HepG2 (cell line): ENCODE measurements at regions not wholly inside any gene's neighbourhood (a gene's known extent, or its start where the extent isn't known, plus 50 kb on each side); places are given as distances from the start of the nearest gene placed in this dataset.
A peak's percentile ranks its signal among the peaks of the same experiment; 100 is the strongest.

Experiments used
- ATAC-seq: fragments of 200-7000 bp; cut with Tn5 transposase; 3 replicates; pipeline ENCODE4 v1.9.1; 2020; ENCODE audit warnings: mild to moderate bottlenecking, moderate library complexity
- BruUV-seq: library from RNA; stranded (reverse); fragments of 400-500 nt; replicated peaks from 2 replicates; lab custom pipeline; 2021; lab: Mats Ljungman, UMichigan
- CTCF ChIA-PET: fragments of 300-600 bp; formaldehyde crosslinking; extraction: SDS; loops from one replicate; lab custom pipeline; 2021; ENCODE audit warnings: low total read pairs, inconsistent platforms, low intra/inter-chr PET ratio; lab: Yijun Ruan, JAX
- POLR2A ChIA-PET: fragments of 350-600 bp; sonication (Branson Sonifier 250); formaldehyde crosslinking; loops from one replicate; lab custom pipeline; 2020; ENCODE audit warnings: antibody characterized with exemption, inconsistent platforms; lab: Yijun Ruan, JAX
- DNase-seq: peaks from one replicate; pipeline ENCODE4 v3.0.0-alpha.2; 2015; ENCODE audit warnings: low spot score
- FAIRE-seq: peaks from 3 replicates; lab custom pipeline; 2011; peaks lifted over from hg19 to GRCh38; lab: Jason Lieb, UNC
- H2AFZ ChIP-seq: one replicate; pipeline ENCODE4 v1.6.1; 2011; ENCODE audit warnings: low read length, inconsistent platforms
- H3K27ac ChIP-seq: fragments of 300-600 bp; 3 replicates; pipeline ENCODE4 v1.8.0; 2011; ENCODE audit warnings: mixed run types, mild to moderate bottlenecking, mixed read lengths, low read length, inconsistent platforms; ENCODE audit not compliant: insufficient read depth; ENCODE audit errors: extremely low read length
- H3K27me3 ChIP-seq, 2 experiments: fragments of 200-600 bp in 1 of 2; 2 replicates in 1 of 2; 3 replicates in 1 of 2; pipeline versions ENCODE4 v1.6.0 to v1.8.0; 2011; ENCODE audit warnings: low read length in 2 of 2, mild to moderate bottlenecking in 2 of 2, moderate library complexity in 2 of 2, inconsistent platforms in 1 of 2; ENCODE audit not compliant: insufficient read depth in 2 of 2, control insufficient read depth in 1 of 2
- H3K36me3 ChIP-seq, 2 experiments: fragments of 200-600 bp in 1 of 2; replicated peaks in 1 of 2; 2 replicates in 1 of 2; 3 replicates in 1 of 2; pipeline versions ENCODE4 v1.5.1 to v1.8.0; 2011; ENCODE audit warnings: low read length in 2 of 2, inconsistent platforms in 1 of 2; ENCODE audit not compliant: insufficient read depth in 2 of 2, control insufficient read depth in 1 of 2
- H3K4me1 ChIP-seq: 2 replicates; pipeline ENCODE4 v1.5.1; 2012; ENCODE audit warnings: low read length, inconsistent platforms; ENCODE audit not compliant: insufficient read depth
- H3K4me2 ChIP-seq: 2 replicates; pipeline ENCODE4 v1.6.0; 2011; ENCODE audit warnings: low read depth, low read length, inconsistent platforms
- H3K4me3 ChIP-seq, 3 experiments: fragments of 200-600 bp in 1 of 3; sonication (generic), shearing (Covaris generic) in 1 of 3; replicated peaks in 1 of 3; 2 replicates each; pipeline ENCODE4 v1.5.1; 2011 to 2016; ENCODE audit warnings: low read length in 3 of 3, inconsistent platforms in 2 of 3, low read depth in 2 of 3, mild to moderate bottlenecking in 2 of 3, control low read depth in 1 of 3, mixed read lengths in 1 of 3; ENCODE audit not compliant: insufficient read depth in 1 of 3
- H3K79me2 ChIP-seq: one replicate; pipeline ENCODE4 v1.6.1; 2011; ENCODE audit warnings: low read length, inconsistent platforms; ENCODE audit not compliant: insufficient read depth
- H3K9ac ChIP-seq: 2 replicates; pipeline ENCODE4 v1.6.0; 2011; ENCODE audit warnings: mild to moderate bottlenecking, low read depth, low read length, inconsistent platforms; ENCODE audit not compliant: insufficient read depth
- H3K9me3 ChIP-seq: 2 replicates; pipeline ENCODE4 v1.5.1; 2012; ENCODE audit warnings: mild to moderate bottlenecking, low read length
- H4K20me1 ChIP-seq: 2 replicates; pipeline ENCODE4 v1.6.0; 2011; ENCODE audit warnings: inconsistent platforms, mild to moderate bottlenecking, low read length, moderate library complexity; ENCODE audit not compliant: insufficient read depth
- BCL6 ChIP-seq: IDR thresholded peaks from 2 replicates; pipeline ENCODE4 v1.6.1; 2016; ENCODE audit warnings: missing genetic modification reagents, missing compliant biosample characterization
- CEBPZ ChIP-seq: IDR thresholded peaks from 2 replicates; pipeline ENCODE4 v1.6.1; 2012; ENCODE audit warnings: low read length, improper control_type of control experiment
- RAD51 ChIP-seq: fragments of 450-650 bp; IDR thresholded peaks from 2 replicates; pipeline ENCODE4 v1.6.1; 2016; ENCODE audit warnings: borderline replicate concordance
- RCOR2 ChIP-seq: IDR thresholded peaks from 2 replicates; pipeline ENCODE4 v1.6.1; 2016; ENCODE audit warnings: missing biosample characterization, missing genetic modification reagents
- SOX6 ChIP-seq, 2 experiments: fragments of 450-650 bp in 1 of 2; sonication (generic) in 1 of 2; formaldehyde crosslinking in 1 of 2; IDR thresholded peaks; 2 replicates each; pipeline versions ENCODE4 v1.4.0 to v1.6.1; 2017 to 2020; ENCODE audit warnings: antibody characterized with exemption in 1 of 2, mild to moderate bottlenecking in 1 of 2, missing genetic modification reagents in 1 of 2
- USF2 ChIP-seq, 2 experiments: sonication (generic) in 1 of 2; formaldehyde crosslinking in 1 of 2; IDR thresholded peaks; 2 replicates each; pipeline versions ENCODE4 v1.5.1 to v1.6.1; 2011 to 2020; ENCODE audit warnings: borderline replicate concordance in 1 of 2, low read depth in 1 of 2, low read length in 1 of 2, mild to moderate bottlenecking in 1 of 2, missing genetic modification reagents in 1 of 2, moderate library complexity in 1 of 2
- ZNF282 ChIP-seq: fragments of 450-650 bp; IDR thresholded peaks from 2 replicates; pipeline ENCODE4 v1.6.1; 2018; ENCODE audit not compliant: partially characterized antibody
- ZNF441 ChIP-seq: sonication (generic); formaldehyde crosslinking; IDR thresholded peaks from 2 replicates; pipeline ENCODE4 v1.7.0; 2021; ENCODE audit warnings: missing genetic modification reagents, borderline replicate concordance
- ZNF761 ChIP-seq: sonication (generic); formaldehyde crosslinking; conservative IDR thresholded peaks from 2 replicates; pipeline ENCODE4 v1.4.0; 2020; ENCODE audit warnings: mild to moderate bottlenecking, missing genetic modification reagents
- WGBS: methylation state at CpG from one replicate; pipeline ENCODE4 v1.1.6; 2017; ENCODE audit warnings: low lambda C conversion rate; 5-methylcytosine and 5-hydroxymethylcytosine counted together
- in situ Hi-C: cut with HindIII; loops from 2 replicates; pipeline ENCODE4 v1.10.0; 2017; ENCODE audit warnings: low pct_unique_long_range_greater_than_20kb; ENCODE audit not compliant: extremely low pct_ligation_motif_present
- intact Hi-C: fragments of 100-400 bp; cut with micrococcal nuclease; formaldehyde crosslinking; loops from one replicate; pipeline ENCODE4 v1.10.0; 2022; ENCODE audit not compliant: unreplicated experiment
- TF ChIP-seq, protein P1 (sequence below): sonication (generic); formaldehyde crosslinking; IDR thresholded peaks from 2 replicates; pipeline ENCODE4 v1.9.0; 2021; ENCODE audit warnings: missing genetic modification reagents, mild to moderate bottlenecking, borderline replicate concordance

GRCh38 chr12:91633206-91633605 lies 450.6 kb upstream of the DCN start:
- no peak overlapping the region for H3K4me2 ChIP-seq
- no peaks in the 10 kb centered on the region for H3K27me3 ChIP-seq
- no peak overlapping the region for H3K4me3 ChIP-seq
- H2AFZ ChIP-seq, result no peak overlapping the region
- FAIRE-seq, result no peak
- H3K9me3 ChIP-seq, result no peaks in the 10 kb centered on the region
- in situ Hi-C loops (no loop called here), intact Hi-C loops (no loop called here)
- TF ChIP-seq ZNF282 (no peak), RAD51 (peak; percentile 79; the same call in 1 of the 2 replicates), USF2 (IDR thresholded peaks at IDR 0.05; ENCODE audit: low read depth, low read length) (0 out of 2 replicates have a peak, but pooled peaks have one; percentile 9), USF2 (CRISPR knock-in tag; IDR thresholded peaks at IDR 0.05; ENCODE audit: borderline replicate concordance) (no peak)
- no peak for DNase-seq
- no peak overlapping the region for H3K9ac ChIP-seq
- no peak for ATAC-seq
- H3K36me3 ChIP-seq, result no peaks in the 10 kb centered on the region
- no peak overlapping the region for H3K27ac ChIP-seq
- no TSS peak for BruUV-seq
- ChIA-PET CTCF (no interaction called here), POLR2A (no interaction called here)
- no peaks in the 10 kb centered on the region for H3K79me2 ChIP-seq
- no peaks in the 10 kb centered on the region for H3K4me1 ChIP-seq
- WGBS, result 2% methylated on average over 3 of the region's 3 CpGs
- H4K20me1 ChIP-seq, result no peaks in the 10 kb centered on the region

DNA sequence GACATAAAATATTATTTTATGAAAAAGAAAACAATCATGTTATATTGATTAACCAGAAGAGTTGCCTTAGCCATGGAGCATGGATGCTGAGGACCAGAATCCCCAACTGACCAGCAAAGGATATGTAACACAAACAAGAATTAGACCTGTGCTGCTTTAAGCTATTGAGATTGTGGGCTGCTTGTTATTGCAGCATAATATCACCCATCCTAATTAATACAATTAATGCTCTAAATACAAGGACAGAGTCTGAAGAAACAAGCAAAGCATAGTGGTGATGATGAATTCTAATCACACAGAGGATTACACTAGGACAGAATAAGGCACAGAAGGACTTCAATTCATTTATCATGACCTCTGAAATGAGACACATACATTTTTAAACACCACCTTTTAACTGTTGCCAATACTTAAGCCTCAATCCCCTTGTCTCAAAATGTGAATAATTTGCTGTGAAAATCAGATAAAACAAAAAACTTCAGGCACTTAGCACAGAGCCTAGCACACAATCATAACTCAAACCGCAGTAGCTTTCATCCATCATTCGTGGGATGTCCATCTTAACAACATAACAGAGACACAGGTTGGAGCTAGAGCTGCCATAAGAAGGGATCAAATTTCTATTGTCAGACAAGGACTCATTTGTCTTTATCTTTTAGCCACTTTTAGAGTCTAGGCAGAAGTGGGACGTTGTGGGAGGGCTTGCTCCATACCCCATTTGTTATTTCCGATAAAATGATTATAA lies 449.6 kb upstream of the DCN start:
- ChIA-PET CTCF (no interaction called here), POLR2A (no interaction called here)
- H3K79me2 ChIP-seq, result no peaks in the 10 kb centered on the region
- no TSS peak for BruUV-seq
- no peak overlapping the region for H3K9ac ChIP-seq
- H3K27ac ChIP-seq, result no peak overlapping the region
- H3K4me2 ChIP-seq, result no peak overlapping the region
- FAIRE-seq (no peak), ATAC-seq (no peak), DNase-seq (no peak)
- no peak overlapping the region for H2AFZ ChIP-seq
- H3K4me1 ChIP-seq, result no peaks in the 10 kb centered on the region
- no peaks in the 10 kb centered on the region for H3K27me3 ChIP-seq
- intact Hi-C loops, result no loop called here
- H3K9me3 ChIP-seq, result no peaks in the 10 kb centered on the region
- in situ Hi-C loops, result no loop called here
- no peak overlapping the region for H3K4me3 ChIP-seq
- H4K20me1 ChIP-seq, result no peaks in the 10 kb centered on the region
- H3K36me3 ChIP-seq, result no peaks in the 10 kb centered on the region
- WGBS, result 3% methylated on average over 4 of the region's 4 CpGs
- no peak for TF ChIP-seq BCL6 (CRISPR knock-in tag)
- TF ChIP-seq, protein P1, sequence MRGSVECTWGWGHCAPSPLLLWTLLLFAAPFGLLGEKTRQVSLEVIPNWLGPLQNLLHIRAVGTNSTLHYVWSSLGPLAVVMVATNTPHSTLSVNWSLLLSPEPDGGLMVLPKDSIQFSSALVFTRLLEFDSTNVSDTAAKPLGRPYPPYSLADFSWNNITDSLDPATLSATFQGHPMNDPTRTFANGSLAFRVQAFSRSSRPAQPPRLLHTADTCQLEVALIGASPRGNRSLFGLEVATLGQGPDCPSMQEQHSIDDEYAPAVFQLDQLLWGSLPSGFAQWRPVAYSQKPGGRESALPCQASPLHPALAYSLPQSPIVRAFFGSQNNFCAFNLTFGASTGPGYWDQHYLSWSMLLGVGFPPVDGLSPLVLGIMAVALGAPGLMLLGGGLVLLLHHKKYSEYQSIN (CRISPR knock-in tag), result no peak
- TF ChIP-seq ZNF761 (CRISPR knock-in tag), result no peak
- no peak for TF ChIP-seq ZNF441 (CRISPR knock-in tag)
- no peak for TF ChIP-seq CEBPZ
- no peak for TF ChIP-seq SOX6 (IDR thresholded peaks at IDR 0.05)
- TF ChIP-seq SOX6 (CRISPR knock-in tag; IDR thresholded peaks at IDR 0.05), result no peak
- TF ChIP-seq RCOR2 (CRISPR knock-in tag), result no peak
